ENCODE measurements at regions not wholly inside any gene's neighbourhood (a gene's known extent, or its start where the extent isn't known, plus 50 kb on each side); places are given as distances from the start of the nearest gene placed in this dataset.

DNA sequence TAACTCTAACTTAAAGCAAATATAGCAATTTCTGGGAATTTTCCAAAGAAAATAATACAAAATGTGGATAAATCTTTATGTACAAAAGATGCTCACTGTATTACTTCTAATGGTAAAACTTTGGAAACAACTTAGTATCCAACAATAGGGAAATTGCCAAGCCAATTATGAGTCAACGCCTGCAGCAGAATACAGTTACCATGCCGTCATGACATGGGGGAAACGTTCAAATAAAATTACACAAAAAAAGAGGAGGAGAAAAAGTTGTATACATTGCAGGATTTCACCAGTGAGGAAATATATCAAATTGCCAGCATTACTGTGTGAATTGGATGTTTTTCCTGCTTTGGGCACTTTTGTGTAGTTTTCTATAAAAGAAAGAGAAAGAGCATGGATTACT lies 469.6 kb downstream of the SOX9 start:
- peak overlapping the region; percentile 44 for H3K4me3 Mint-ChIP-seq
- Histone ChIP-seq H3K27ac (ENCODE audit: low read depth in 1 of 2, low read length in 2 of 2) (no peak overlapping the region), H3K36me3 (ENCODE audit: insufficient read depth, low read length) (no peaks in the 10 kb centered on the region), H3K9me3 (ENCODE audit: control insufficient read depth in 1 of 2, insufficient read depth in 1 of 2, low read length in 2 of 2) (no peaks in the 10 kb centered on the region), H3K27me3 (ENCODE audit: control insufficient read depth in 1 of 2, insufficient read depth in 2 of 2, low read length in 2 of 2) (peaks cover 21 to 25% of the 10 kb centered on the region in 2 experiments), H3K4me1 (ENCODE audit: insufficient read depth, low read length) (peaks cover 31% of the 10 kb centered on the region), H3K4me3 (ENCODE audit: low read length) (no peak overlapping the region)
- no peak for ATAC-seq (ENCODE audit: poor library complexity)
- no peak for DNase-seq
- H3K27me3 Mint-ChIP-seq: peaks cover 70% of the 10 kb centered on the region
- POLR2A ChIA-PET: no interaction called here
- H3K4me1 Mint-ChIP-seq (ENCODE audit: low read depth): peaks cover 44% of the 10 kb centered on the region
- H3K36me3 Mint-ChIP-seq (ENCODE audit: low read depth): no peaks in the 10 kb centered on the region
- TF ChIP-seq, protein P1, sequence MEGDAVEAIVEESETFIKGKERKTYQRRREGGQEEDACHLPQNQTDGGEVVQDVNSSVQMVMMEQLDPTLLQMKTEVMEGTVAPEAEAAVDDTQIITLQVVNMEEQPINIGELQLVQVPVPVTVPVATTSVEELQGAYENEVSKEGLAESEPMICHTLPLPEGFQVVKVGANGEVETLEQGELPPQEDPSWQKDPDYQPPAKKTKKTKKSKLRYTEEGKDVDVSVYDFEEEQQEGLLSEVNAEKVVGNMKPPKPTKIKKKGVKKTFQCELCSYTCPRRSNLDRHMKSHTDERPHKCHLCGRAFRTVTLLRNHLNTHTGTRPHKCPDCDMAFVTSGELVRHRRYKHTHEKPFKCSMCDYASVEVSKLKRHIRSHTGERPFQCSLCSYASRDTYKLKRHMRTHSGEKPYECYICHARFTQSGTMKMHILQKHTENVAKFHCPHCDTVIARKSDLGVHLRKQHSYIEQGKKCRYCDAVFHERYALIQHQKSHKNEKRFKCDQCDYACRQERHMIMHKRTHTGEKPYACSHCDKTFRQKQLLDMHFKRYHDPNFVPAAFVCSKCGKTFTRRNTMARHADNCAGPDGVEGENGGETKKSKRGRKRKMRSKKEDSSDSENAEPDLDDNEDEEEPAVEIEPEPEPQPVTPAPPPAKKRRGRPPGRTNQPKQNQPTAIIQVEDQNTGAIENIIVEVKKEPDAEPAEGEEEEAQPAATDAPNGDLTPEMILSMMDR (IDR thresholded peaks at IDR 0.05): no peak
- intact Hi-C loops (cut with DNase I, micrococcal nuclease): no loop called here
- H3K27ac Mint-ChIP-seq: no peak overlapping the region
- CTCF ChIA-PET: no interaction called here
- H3K9me3 Mint-ChIP-seq: no peaks in the 10 kb centered on the region

DNA sequence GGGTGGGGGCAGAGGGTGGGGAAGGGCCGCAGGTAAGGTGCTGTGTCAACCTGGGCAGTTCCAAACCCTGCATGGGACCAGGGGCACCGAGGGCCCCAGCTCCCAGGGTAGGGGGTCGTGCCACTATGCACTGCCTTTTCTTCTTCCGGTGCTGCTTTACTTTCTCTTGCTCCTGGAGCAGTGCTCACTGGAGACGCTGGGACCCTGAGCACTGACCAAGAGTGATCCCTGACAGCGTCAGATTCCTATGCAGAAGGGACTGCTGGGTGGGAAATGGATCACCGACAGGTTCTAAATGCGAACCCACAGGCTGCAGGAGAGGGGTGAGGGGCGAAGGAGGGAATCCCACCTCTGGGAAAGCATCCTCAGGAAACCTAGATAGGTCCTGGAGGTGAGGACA lies 470.1 kb downstream of the SOX9 start:
- H3K27ac Mint-ChIP-seq: no peak overlapping the region
- peaks cover 44% of the 10 kb centered on the region for H3K4me1 Mint-ChIP-seq (ENCODE audit: low read depth)
- peak overlapping the region; percentile 74 for H3K4me3 Mint-ChIP-seq
- H3K36me3 ChIP-seq (ENCODE audit: insufficient read depth, low read length): no peaks in the 10 kb centered on the region
- no peaks in the 10 kb centered on the region for H3K9me3 ChIP-seq (ENCODE audit: control insufficient read depth in 1 of 2, insufficient read depth in 1 of 2, low read length in 2 of 2)
- peaks cover 21 to 25% of the 10 kb centered on the region in 2 experiments for H3K27me3 ChIP-seq (ENCODE audit: control insufficient read depth in 1 of 2, insufficient read depth in 2 of 2, low read length in 2 of 2)
- ATAC-seq (ENCODE audit: poor library complexity): no peak
- intact Hi-C loops (cut with DNase I, micrococcal nuclease): no loop called here
- DNase-seq: no peak
- H3K27ac ChIP-seq (ENCODE audit: low read depth in 1 of 2, low read length in 2 of 2): no peak overlapping the region
- no peaks in the 10 kb centered on the region for H3K36me3 Mint-ChIP-seq (ENCODE audit: low read depth)
- H3K4me1 ChIP-seq (ENCODE audit: insufficient read depth, low read length): peaks cover 31% of the 10 kb centered on the region
- ChIA-PET POLR2A (no interaction called here), CTCF (no interaction called here)
- peak overlapping the region; percentile 60 for H3K4me3 ChIP-seq (ENCODE audit: low read length)
- no peaks in the 10 kb centered on the region for H3K9me3 Mint-ChIP-seq
- TF ChIP-seq, protein P1 (IDR thresholded peaks at IDR 0.05): no peak
- peaks cover 75% of the 10 kb centered on the region for H3K27me3 Mint-ChIP-seq

DNA sequence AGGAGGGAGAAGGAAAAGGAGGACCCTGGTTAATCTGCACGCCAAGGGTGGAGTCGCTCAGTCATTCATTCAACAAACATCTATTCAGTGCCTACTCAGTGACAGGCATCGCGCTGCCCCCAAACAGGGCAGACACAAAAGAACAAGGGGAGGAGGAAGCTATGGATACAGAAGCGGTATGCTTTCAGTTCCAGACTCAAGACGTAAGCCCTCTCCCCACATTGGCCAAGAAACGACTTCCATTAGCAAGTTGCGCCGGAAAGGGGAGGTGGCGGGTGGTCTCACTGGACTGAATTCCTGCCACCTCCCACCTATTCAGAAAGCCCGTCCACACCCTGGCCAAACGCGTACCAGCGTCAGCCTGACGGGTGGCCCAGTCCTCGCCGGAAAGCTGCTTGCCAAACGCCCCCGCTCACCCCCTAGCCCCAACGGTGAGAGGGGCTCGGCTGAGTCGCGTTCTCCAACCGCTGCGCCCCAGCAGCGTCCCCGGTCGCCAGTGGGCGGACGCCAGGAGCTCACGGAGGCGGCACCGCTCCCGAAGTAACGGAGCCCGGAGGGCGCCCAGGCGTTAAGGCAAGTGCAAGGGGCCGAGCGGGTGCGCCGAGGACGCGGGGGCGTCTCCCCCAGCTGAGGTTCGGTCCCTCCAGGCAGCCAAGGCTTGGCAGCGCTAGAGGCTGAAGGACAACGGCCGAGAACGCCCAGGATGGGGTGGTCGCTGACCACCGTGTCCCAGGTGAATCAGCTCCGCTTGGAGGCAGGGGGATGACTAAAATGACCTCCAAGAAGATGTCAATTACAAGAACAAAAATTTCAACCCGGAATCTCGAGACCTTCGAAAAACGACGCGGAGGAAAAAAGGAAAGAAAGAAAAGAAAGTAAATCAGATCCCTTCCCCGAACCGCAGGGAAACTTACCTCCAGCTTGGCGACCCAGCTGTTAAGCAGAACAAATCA lies 470.7 kb downstream of the SOX9 start:
- Mint-ChIP-seq H3K27ac (no peak overlapping the region), H3K36me3 (ENCODE audit: low read depth) (no peaks in the 10 kb centered on the region), H3K27me3 (peaks cover 74% of the 10 kb centered on the region), H3K9me3 (no peaks in the 10 kb centered on the region), H3K4me3 (peak overlapping the region; percentile 86), H3K4me1 (ENCODE audit: low read depth) (peaks cover 44% of the 10 kb centered on the region)
- peak overlapping the region; percentile 60 for H3K4me3 ChIP-seq (ENCODE audit: low read length)
- no peak for ATAC-seq (ENCODE audit: poor library complexity)
- POLR2A ChIA-PET: interaction anchor here (1.2 to 1.8 kb wide), 3 partner anchors 26 to 641 kb away, joined by 3 to 4 read pairs (median 4); a partner anchor contains a TSS
- H3K27ac ChIP-seq (ENCODE audit: low read depth in 1 of 2, low read length in 2 of 2): no peak overlapping the region
- H3K4me1 ChIP-seq (ENCODE audit: insufficient read depth, low read length): peaks cover 31% of the 10 kb centered on the region
- DNase-seq: peak in 2 of 14 experiments; percentile 10 to 18
- intact Hi-C loops (cut with DNase I, micrococcal nuclease): no loop called here
- CTCF ChIA-PET: no interaction called here
- no peaks in the 10 kb centered on the region for H3K9me3 ChIP-seq (ENCODE audit: control insufficient read depth in 1 of 2, insufficient read depth in 1 of 2, low read length in 2 of 2)
- peaks cover 21 to 25% of the 10 kb centered on the region in 2 experiments for H3K27me3 ChIP-seq (ENCODE audit: control insufficient read depth in 1 of 2, insufficient read depth in 2 of 2, low read length in 2 of 2)
- no peaks in the 10 kb centered on the region for H3K36me3 ChIP-seq (ENCODE audit: insufficient read depth, low read length)
- TF ChIP-seq, protein P1 (IDR thresholded peaks at IDR 0.05): no peak

Measured in CD4-positive, alpha-beta T cell (primary cell).